ENCODE measurements at regions not wholly inside any gene's neighbourhood (a gene's known extent, or its start where the extent isn't known, plus 50 kb on each side); places are given as distances from the start of the nearest gene placed in this dataset.

- Histone ChIP-seq H2BK15ac (ENCODE audit: low read length) (no peak overlapping the region), H2AFZ (ENCODE audit: low read length) (no peak overlapping the region), H3K27ac (replicated peaks; ENCODE audit: low read length) (no peak overlapping the region), H3K14ac (ENCODE audit: low read length) (no peak overlapping the region), H3K36me3 (replicated peaks in 1 of 2; ENCODE audit: control insufficient read depth in 2 of 2, insufficient read depth in 2 of 2, low read length in 2 of 2) (no peaks in the 10 kb centered on the region), H3K18ac (ENCODE audit: low read length) (no peak overlapping the region), H4K91ac (ENCODE audit: low read depth, low read length, poor library complexity) (no peak overlapping the region), H2BK120ac (ENCODE audit: low read depth, low read length) (no peak overlapping the region), H3K23ac (ENCODE audit: low read depth, low read length, poor library complexity) (no peak overlapping the region), H4K8ac (ENCODE audit: low read depth, low read length) (no peak overlapping the region), H3K9ac (ENCODE audit: low read depth, low read length, poor library complexity) (no peak overlapping the region), H3K27me3 (ENCODE audit: control insufficient read depth in 3 of 3, insufficient read depth in 3 of 3, low read depth in 1 of 3, low read length in 3 of 3) (peaks cover 0 to 3% (median 0%) of the 10 kb centered on the region in 3 experiments), H2AK5ac (ENCODE audit: low read depth, low read length) (no peak overlapping the region), H3K4ac (ENCODE audit: low read length) (no peak overlapping the region), H3K4me3 (ENCODE audit: low read length in 2 of 2) (no peak overlapping the region), H2BK12ac (ENCODE audit: low read length) (no peak overlapping the region), H3K4me1 (ENCODE audit: control insufficient read depth in 2 of 2, insufficient read depth in 1 of 2, low read depth in 1 of 2, low read length in 2 of 2) (peaks cover 0 to 4% of the 10 kb centered on the region in 2 donors), H3K9me3 (replicated peaks in 1 of 2; ENCODE audit: control insufficient read depth in 2 of 2, insufficient read depth in 1 of 2, low read depth in 1 of 2, low read length in 2 of 2) (no peaks in the 10 kb centered on the region), H3K4me2 (ENCODE audit: insufficient read depth, low read length, poor library complexity, severe bottlenecking) (no peak overlapping the region), H2BK5ac (ENCODE audit: low read length) (no peak overlapping the region), H3K79me1 (ENCODE audit: low read depth, low read length) (no peaks in the 10 kb centered on the region)
- no CpG with 5 or more reads among the region's 2 CpGs for WGBS, 2 donors (ENCODE audit: extremely low coverage in 2 of 2, insufficient read length in 2 of 2, insufficient replicate concordance in 1 of 2)
- no peak for DNase-seq (ENCODE audit: low spot score)
Measured at GRCh38 chr9:120338340-120338739, 241.6 kb downstream of the CDK5RAP2 start.

- H3K36me3 ChIP-seq (replicated peaks in 1 of 2; ENCODE audit: control insufficient read depth in 2 of 2, insufficient read depth in 2 of 2, low read length in 2 of 2) = no peaks in the 10 kb centered on the region
- no peaks in the 10 kb centered on the region for H3K79me1 ChIP-seq (ENCODE audit: low read depth, low read length)
- no peak overlapping the region for H4K91ac ChIP-seq (ENCODE audit: low read depth, low read length, poor library complexity)
- H3K23ac ChIP-seq (ENCODE audit: low read depth, low read length, poor library complexity) = no peak overlapping the region
- no peak overlapping the region for H2AK5ac ChIP-seq (ENCODE audit: low read depth, low read length)
- no peak overlapping the region for H3K18ac ChIP-seq (ENCODE audit: low read length)
- H3K27me3 ChIP-seq (ENCODE audit: control insufficient read depth in 3 of 3, insufficient read depth in 3 of 3, low read depth in 1 of 3, low read length in 3 of 3) = peaks cover 0 to 3% (median 0%) of the 10 kb centered on the region in 3 experiments
- H3K4ac ChIP-seq (ENCODE audit: low read length) = no peak overlapping the region
- H3K14ac ChIP-seq (ENCODE audit: low read length) = no peak overlapping the region
- H3K27ac ChIP-seq (replicated peaks; ENCODE audit: low read length) = no peak overlapping the region
- no peak overlapping the region for H2BK5ac ChIP-seq (ENCODE audit: low read length)
- H2BK120ac ChIP-seq (ENCODE audit: low read depth, low read length) = no peak overlapping the region
- DNase-seq (ENCODE audit: low spot score) = no peak
- no CpG with 5 or more reads among the region's 4 CpGs for WGBS, 2 donors (ENCODE audit: extremely low coverage in 2 of 2, insufficient read length in 2 of 2, insufficient replicate concordance in 1 of 2)
- no peak overlapping the region for H4K8ac ChIP-seq (ENCODE audit: low read depth, low read length)
- H3K9ac ChIP-seq (ENCODE audit: low read depth, low read length, poor library complexity) = no peak overlapping the region
- no peak overlapping the region for H3K4me2 ChIP-seq (ENCODE audit: insufficient read depth, low read length, poor library complexity, severe bottlenecking)
- H3K4me3 ChIP-seq (ENCODE audit: low read length in 2 of 2) = no peak overlapping the region
- H2BK15ac ChIP-seq (ENCODE audit: low read length) = no peak overlapping the region
- H3K9me3 ChIP-seq (replicated peaks in 1 of 2; ENCODE audit: control insufficient read depth in 2 of 2, insufficient read depth in 1 of 2, low read depth in 1 of 2, low read length in 2 of 2) = no peaks in the 10 kb centered on the region
- H2BK12ac ChIP-seq (ENCODE audit: low read length) = no peak overlapping the region
- peaks cover 0 to 6% of the 10 kb centered on the region in 2 donors for H3K4me1 ChIP-seq (ENCODE audit: control insufficient read depth in 2 of 2, insufficient read depth in 1 of 2, low read depth in 1 of 2, low read length in 2 of 2)
- H2AFZ ChIP-seq (ENCODE audit: low read length) = no peak overlapping the region
Measured at GRCh38 chr9:120337131-120337530, 242.8 kb downstream of the CDK5RAP2 start.

DNA sequence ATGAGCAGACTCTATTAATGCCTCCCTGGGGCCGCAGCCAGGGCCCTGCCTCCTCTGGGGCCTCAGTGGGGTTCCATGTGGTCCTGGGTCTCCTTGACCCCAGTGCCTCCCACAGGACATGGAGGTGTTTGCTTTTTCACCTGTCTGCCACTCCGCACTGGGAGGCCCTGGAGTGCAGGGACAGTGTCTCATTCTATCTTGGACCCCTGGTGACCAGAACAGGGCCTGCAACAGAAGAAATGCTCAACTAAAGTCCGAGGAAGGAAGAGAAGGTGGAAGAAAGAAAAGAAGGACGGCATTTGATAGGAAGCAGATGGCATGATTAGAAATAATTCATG is 243.2 kb downstream of the CDK5RAP2 start:
- Histone ChIP-seq H3K4me3 (ENCODE audit: low read length in 2 of 2) (no peak overlapping the region), H4K91ac (ENCODE audit: low read depth, low read length, poor library complexity) (no peak overlapping the region), H2AFZ (ENCODE audit: low read length) (no peak overlapping the region), H3K4me1 (ENCODE audit: control insufficient read depth in 2 of 2, insufficient read depth in 1 of 2, low read depth in 1 of 2, low read length in 2 of 2) (peaks cover 0 to 6% of the 10 kb centered on the region in 2 donors), H3K14ac (ENCODE audit: low read length) (no peak overlapping the region), H3K27me3 (ENCODE audit: control insufficient read depth in 3 of 3, insufficient read depth in 3 of 3, low read depth in 1 of 3, low read length in 3 of 3) (peaks cover 0 to 5% (median 0%) of the 10 kb centered on the region in 3 experiments), H3K9me3 (replicated peaks in 1 of 2; ENCODE audit: control insufficient read depth in 2 of 2, insufficient read depth in 1 of 2, low read depth in 1 of 2, low read length in 2 of 2) (no peaks in the 10 kb centered on the region), H4K8ac (ENCODE audit: low read depth, low read length) (no peak overlapping the region), H3K36me3 (replicated peaks in 1 of 2; ENCODE audit: control insufficient read depth in 2 of 2, insufficient read depth in 2 of 2, low read length in 2 of 2) (no peaks in the 10 kb centered on the region), H2BK120ac (ENCODE audit: low read depth, low read length) (no peak overlapping the region), H3K79me1 (ENCODE audit: low read depth, low read length) (no peaks in the 10 kb centered on the region), H2AK5ac (ENCODE audit: low read depth, low read length) (no peak overlapping the region), H3K27ac (replicated peaks; ENCODE audit: low read length) (no peak overlapping the region), H3K18ac (ENCODE audit: low read length) (no peak overlapping the region), H3K4me2 (ENCODE audit: insufficient read depth, low read length, poor library complexity, severe bottlenecking) (no peak overlapping the region), H3K9ac (ENCODE audit: low read depth, low read length, poor library complexity) (no peak overlapping the region), H3K4ac (ENCODE audit: low read length) (no peak overlapping the region), H2BK5ac (ENCODE audit: low read length) (peak overlapping the region; percentile 26), H2BK15ac (ENCODE audit: low read length) (no peak overlapping the region), H2BK12ac (ENCODE audit: low read length) (no peak overlapping the region), H3K23ac (ENCODE audit: low read depth, low read length, poor library complexity) (no peak overlapping the region)
- WGBS, 2 donors (ENCODE audit: extremely low coverage in 2 of 2, insufficient read length in 2 of 2, insufficient replicate concordance in 1 of 2) = no CpG with 5 or more reads among the region's 4 CpGs
- DNase-seq (ENCODE audit: low spot score) = no peak

DNA sequence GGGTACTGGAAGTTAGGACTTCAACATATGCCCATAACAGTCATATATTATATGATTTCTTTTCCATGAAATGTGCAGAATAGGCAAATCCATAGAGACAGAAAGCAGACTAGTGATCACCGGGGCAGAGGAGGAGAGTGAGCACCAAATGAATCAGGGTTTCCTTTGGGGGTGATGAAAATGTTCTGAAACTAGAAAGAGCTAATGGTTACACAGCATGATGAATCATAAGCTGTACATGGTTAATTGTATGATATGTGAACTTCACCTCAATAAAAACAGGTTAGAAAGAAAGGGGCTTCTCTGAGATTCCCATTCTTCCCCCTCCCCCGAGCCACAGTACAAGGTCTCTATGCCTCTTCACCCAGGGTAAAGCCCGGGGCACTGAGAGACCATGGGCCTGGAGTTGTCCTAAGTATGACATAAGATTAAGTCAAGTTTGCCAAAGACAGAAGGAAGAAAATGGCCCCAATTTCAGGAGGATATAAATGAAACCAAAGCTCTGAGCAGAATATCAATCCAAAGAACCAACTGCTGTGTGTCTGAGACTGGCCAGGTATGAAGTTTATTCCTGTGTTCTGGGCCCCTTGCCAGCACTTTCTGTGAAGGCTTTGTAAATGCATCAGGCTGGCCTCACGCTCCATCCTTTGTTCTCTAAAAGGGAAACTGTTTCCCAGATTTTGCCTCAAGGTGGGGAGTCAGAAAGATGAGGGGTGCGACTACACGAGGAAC is 243.8 kb downstream of the CDK5RAP2 start:
- WGBS, 2 donors (ENCODE audit: extremely low coverage in 2 of 2, insufficient read length in 2 of 2, insufficient replicate concordance in 1 of 2) = no CpG with 5 or more reads among the region's 6 CpGs
- no peak overlapping the region for H3K4me2 ChIP-seq (ENCODE audit: insufficient read depth, low read length, poor library complexity, severe bottlenecking)
- no peak overlapping the region for H4K91ac ChIP-seq (ENCODE audit: low read depth, low read length, poor library complexity)
- H3K23ac ChIP-seq (ENCODE audit: low read depth, low read length, poor library complexity) = no peak overlapping the region
- H4K8ac ChIP-seq (ENCODE audit: low read depth, low read length) = no peak overlapping the region
- H3K27me3 ChIP-seq (ENCODE audit: control insufficient read depth in 3 of 3, insufficient read depth in 3 of 3, low read depth in 1 of 3, low read length in 3 of 3) = peaks cover 0 to 5% (median 0%) of the 10 kb centered on the region in 3 experiments
- H3K36me3 ChIP-seq (replicated peaks in 1 of 2; ENCODE audit: control insufficient read depth in 2 of 2, insufficient read depth in 2 of 2, low read length in 2 of 2) = no peaks in the 10 kb centered on the region
- H2BK15ac ChIP-seq (ENCODE audit: low read length) = no peak overlapping the region
- H3K4ac ChIP-seq (ENCODE audit: low read length) = no peak overlapping the region
- no peaks in the 10 kb centered on the region for H3K9me3 ChIP-seq (replicated peaks in 1 of 2; ENCODE audit: control insufficient read depth in 2 of 2, insufficient read depth in 1 of 2, low read depth in 1 of 2, low read length in 2 of 2)
- H2AK5ac ChIP-seq (ENCODE audit: low read depth, low read length) = no peak overlapping the region
- H3K4me1 ChIP-seq (ENCODE audit: control insufficient read depth in 2 of 2, insufficient read depth in 1 of 2, low read depth in 1 of 2, low read length in 2 of 2) = peaks cover 0 to 6% of the 10 kb centered on the region in 2 donors
- no peaks in the 10 kb centered on the region for H3K79me1 ChIP-seq (ENCODE audit: low read depth, low read length)
- no peak overlapping the region for H2BK120ac ChIP-seq (ENCODE audit: low read depth, low read length)
- H2BK12ac ChIP-seq (ENCODE audit: low read length) = no peak overlapping the region
- H3K14ac ChIP-seq (ENCODE audit: low read length) = no peak overlapping the region
- H2AFZ ChIP-seq (ENCODE audit: low read length) = no peak overlapping the region
- no peak overlapping the region for H3K9ac ChIP-seq (ENCODE audit: low read depth, low read length, poor library complexity)
- H3K27ac ChIP-seq (replicated peaks; ENCODE audit: low read length) = no peak overlapping the region
- H3K4me3 ChIP-seq (ENCODE audit: low read length in 2 of 2) = no peak overlapping the region
- no peak for DNase-seq (ENCODE audit: low spot score)
- H3K18ac ChIP-seq (ENCODE audit: low read length) = no peak overlapping the region
- peak overlapping the region; percentile 26 for H2BK5ac ChIP-seq (ENCODE audit: low read length)

Measured in neuronal stem cell (in vitro differentiated cells).